DND-41 (cell line): ENCODE measurements at regions not wholly inside any gene's neighbourhood (a gene's known extent, or its start where the extent isn't known, plus 50 kb on each side); places are given as distances from the start of the nearest gene placed in this dataset.

Source experiments
- EZH2 ChIP-seq: IDR thresholded peaks from 3 replicates; pipeline ENCODE4 v1.6.1; 2012; ENCODE audit warnings: borderline replicate concordance, low read depth, mild to moderate bottlenecking, moderate library complexity, low read length, inconsistent platforms; ENCODE audit not compliant: severe bottlenecking
- TF ChIP-seq, protein P1 (sequence below): IDR thresholded peaks from 2 replicates; pipeline ENCODE4 v1.5.1; 2012; ENCODE audit warnings: borderline replicate concordance, low read length, moderate library complexity, mild to moderate bottlenecking; ENCODE audit not compliant: poor library complexity, severe bottlenecking; ENCODE audit errors: extremely low read depth

DNA sequence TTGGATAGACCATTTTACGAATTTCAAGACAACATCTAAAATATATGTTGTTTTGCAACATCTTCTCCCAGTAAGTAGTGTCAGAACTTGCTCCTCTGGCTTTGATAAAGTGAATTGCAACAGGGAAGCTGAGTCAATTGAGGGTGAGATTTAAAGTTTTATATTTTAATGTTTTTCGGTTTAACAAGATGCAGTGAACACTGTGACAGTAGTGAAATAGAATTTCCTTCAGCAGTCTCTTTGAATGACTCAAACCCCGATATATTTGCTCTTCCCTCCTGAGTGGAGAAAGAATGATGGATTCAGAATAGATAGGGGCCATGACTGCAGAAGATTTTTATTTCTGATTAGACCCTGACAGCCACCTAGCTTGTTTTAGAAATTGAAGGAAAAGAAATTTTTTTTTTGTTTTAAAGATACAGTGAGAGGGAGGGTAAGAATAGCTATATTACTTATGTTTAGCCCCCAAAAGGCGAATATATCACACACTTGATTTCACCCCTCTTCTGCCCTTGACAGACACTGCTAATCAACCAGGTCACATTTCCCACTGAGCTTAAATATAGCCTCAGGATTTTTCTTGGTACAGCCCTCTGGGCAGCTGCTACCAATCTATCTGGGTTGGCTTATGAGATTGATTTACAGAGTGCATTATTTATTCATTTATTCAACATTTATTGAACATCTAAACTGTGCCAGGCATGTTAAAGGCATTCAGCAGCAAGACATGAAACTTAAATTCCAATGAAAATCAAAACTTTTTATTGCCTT is 183.3 kb upstream of the ADAMTS9 start:
- TF ChIP-seq, protein P1, sequence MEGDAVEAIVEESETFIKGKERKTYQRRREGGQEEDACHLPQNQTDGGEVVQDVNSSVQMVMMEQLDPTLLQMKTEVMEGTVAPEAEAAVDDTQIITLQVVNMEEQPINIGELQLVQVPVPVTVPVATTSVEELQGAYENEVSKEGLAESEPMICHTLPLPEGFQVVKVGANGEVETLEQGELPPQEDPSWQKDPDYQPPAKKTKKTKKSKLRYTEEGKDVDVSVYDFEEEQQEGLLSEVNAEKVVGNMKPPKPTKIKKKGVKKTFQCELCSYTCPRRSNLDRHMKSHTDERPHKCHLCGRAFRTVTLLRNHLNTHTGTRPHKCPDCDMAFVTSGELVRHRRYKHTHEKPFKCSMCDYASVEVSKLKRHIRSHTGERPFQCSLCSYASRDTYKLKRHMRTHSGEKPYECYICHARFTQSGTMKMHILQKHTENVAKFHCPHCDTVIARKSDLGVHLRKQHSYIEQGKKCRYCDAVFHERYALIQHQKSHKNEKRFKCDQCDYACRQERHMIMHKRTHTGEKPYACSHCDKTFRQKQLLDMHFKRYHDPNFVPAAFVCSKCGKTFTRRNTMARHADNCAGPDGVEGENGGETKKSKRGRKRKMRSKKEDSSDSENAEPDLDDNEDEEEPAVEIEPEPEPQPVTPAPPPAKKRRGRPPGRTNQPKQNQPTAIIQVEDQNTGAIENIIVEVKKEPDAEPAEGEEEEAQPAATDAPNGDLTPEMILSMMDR: no peak
- TF ChIP-seq EZH2: no peak
